ENCODE measurements at regions not wholly inside any gene's neighbourhood (a gene's known extent, or its start where the extent isn't known, plus 50 kb on each side); places are given as distances from the start of the nearest gene placed in this dataset.

DNA sequence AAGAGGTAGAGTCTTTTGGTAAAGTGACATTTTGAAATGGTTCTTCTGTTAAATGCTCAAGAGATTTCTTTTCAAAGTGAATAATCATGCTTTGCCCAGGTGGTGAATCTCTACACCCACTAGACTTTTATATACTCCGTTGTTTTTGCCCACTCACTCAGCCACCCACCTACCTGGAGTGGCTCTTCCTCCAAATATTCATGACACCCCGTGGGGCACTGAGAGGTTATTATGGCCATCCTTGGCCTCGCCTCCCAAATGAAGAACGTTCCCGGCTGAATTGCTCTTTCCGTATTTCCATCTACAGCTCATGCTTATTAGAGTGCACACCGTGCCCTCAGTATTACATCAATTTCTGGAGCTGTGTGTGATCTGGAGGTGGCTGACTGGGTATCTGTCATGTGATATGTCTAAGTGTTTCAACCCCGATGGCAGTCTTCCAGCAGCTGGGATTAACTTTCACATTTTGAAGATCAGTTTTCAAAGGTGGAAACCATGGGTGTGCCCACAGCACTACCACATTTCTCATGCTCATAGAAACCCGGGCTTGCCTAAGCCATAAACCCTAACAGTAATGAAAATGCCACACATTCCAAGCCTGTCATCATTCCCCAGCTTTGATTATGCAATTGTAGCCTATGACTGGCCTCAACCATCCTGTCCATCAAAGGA is 406.6 kb upstream of the MMADHC start:
- Histone ChIP-seq H3K27ac (ENCODE audit: insufficient read depth, low read depth, low read length) (no peak overlapping the region), H3K4me2 (ENCODE audit: insufficient read depth, low read length) (no peak overlapping the region), H4K20me1 (replicated peaks; ENCODE audit: control insufficient read depth, extremely low read depth, insufficient read depth, low read length) (no peaks in the 10 kb centered on the region), H3K79me2 (ENCODE audit: control insufficient read depth, insufficient read depth, low read length) (no peaks in the 10 kb centered on the region), H3K9me1 (replicated peaks; ENCODE audit: control insufficient read depth, extremely low read depth, insufficient read depth, low read length) (no peaks in the 10 kb centered on the region), H3K4me1 (ENCODE audit: control insufficient read depth, extremely low read depth, insufficient read depth, low read length) (peaks cover 14% of the 10 kb centered on the region), H3K36me3 (ENCODE audit: control insufficient read depth in 2 of 2, extremely low read depth in 1 of 2, insufficient read depth in 2 of 2, low read length in 2 of 2) (no peaks in the 10 kb centered on the region), H2AFZ (ENCODE audit: low read depth, low read length) (no peak overlapping the region), H3K9me3 (replicated peaks; ENCODE audit: control insufficient read depth, insufficient read depth, low read length) (no peaks in the 10 kb centered on the region), H3K9ac (replicated peaks; ENCODE audit: extremely low read depth, insufficient read depth, low read length) (no peak overlapping the region), H3K4me3 (replicated peaks in 1 of 3; ENCODE audit: insufficient read depth in 1 of 3, low read depth in 1 of 3, low read length in 3 of 3) (no peak overlapping the region), H3K27me3 (ENCODE audit: control insufficient read depth in 2 of 2, insufficient read depth in 2 of 2, low read length in 2 of 2) (no peaks in the 10 kb centered on the region)
- ChIA-PET POLR2A (no interaction called here), CTCF (no interaction called here)
- intact Hi-C loops (cut with micrococcal nuclease): loop anchor here (5.0 kb wide), 1 partner anchor 88 kb away; no protein-coding TSS in a partner anchor
- FAIRE-seq (no peak), DNase-seq (ENCODE audit: low read depth, low spot score) (no peak)
- TF ChIP-seq JUN (IDR thresholded peaks at IDR 0.05; ENCODE audit: borderline replicate concordance, insufficient read depth, insufficient read length, low read depth) (no peak), FOS (IDR thresholded peaks at IDR 0.05; ENCODE audit: borderline replicate concordance, insufficient read depth, low read length) (no peak), EZH2 (IDR thresholded peaks at IDR 0.05; ENCODE audit: borderline replicate concordance, low read depth, low read length, severe bottlenecking) (no peak), GATA2 (IDR thresholded peaks at IDR 0.05; ENCODE audit: insufficient read depth, insufficient read length, low read depth, low read length) (no peak), MYC (IDR thresholded peaks at IDR 0.05; ENCODE audit: low read depth, low read length) (no peak), POLR2AphosphoS5 (IDR thresholded peaks at IDR 0.05; ENCODE audit: insufficient read depth, low read depth, low read length) (no peak), POLR2A (IDR thresholded peaks at IDR 0.05; ENCODE audit: low read depth, low read length) (no peak)
- TF ChIP-seq, protein P1, sequence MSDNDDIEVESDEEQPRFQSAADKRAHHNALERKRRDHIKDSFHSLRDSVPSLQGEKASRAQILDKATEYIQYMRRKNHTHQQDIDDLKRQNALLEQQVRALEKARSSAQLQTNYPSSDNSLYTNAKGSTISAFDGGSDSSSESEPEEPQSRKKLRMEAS (IDR thresholded peaks at IDR 0.05; ENCODE audit: insufficient read depth, insufficient read length): no peak
- TF ChIP-seq, protein P2, sequence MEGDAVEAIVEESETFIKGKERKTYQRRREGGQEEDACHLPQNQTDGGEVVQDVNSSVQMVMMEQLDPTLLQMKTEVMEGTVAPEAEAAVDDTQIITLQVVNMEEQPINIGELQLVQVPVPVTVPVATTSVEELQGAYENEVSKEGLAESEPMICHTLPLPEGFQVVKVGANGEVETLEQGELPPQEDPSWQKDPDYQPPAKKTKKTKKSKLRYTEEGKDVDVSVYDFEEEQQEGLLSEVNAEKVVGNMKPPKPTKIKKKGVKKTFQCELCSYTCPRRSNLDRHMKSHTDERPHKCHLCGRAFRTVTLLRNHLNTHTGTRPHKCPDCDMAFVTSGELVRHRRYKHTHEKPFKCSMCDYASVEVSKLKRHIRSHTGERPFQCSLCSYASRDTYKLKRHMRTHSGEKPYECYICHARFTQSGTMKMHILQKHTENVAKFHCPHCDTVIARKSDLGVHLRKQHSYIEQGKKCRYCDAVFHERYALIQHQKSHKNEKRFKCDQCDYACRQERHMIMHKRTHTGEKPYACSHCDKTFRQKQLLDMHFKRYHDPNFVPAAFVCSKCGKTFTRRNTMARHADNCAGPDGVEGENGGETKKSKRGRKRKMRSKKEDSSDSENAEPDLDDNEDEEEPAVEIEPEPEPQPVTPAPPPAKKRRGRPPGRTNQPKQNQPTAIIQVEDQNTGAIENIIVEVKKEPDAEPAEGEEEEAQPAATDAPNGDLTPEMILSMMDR (IDR thresholded peaks at IDR 0.05; ENCODE audit: extremely low read depth in 1 of 2, insufficient read depth in 1 of 2, low read depth in 1 of 2, low read length in 2 of 2): no peak
- BruUV-seq (replicated peaks): no TSS peak
- dilution Hi-C loops (cut with MboI; ENCODE audit: extremely low pct_ligation_motif_present, low sequenced_read_pairs): no loop called here
